ENCODE measurements at regions not wholly inside any gene's neighbourhood (a gene's known extent, or its start where the extent isn't known, plus 50 kb on each side); places are given as distances from the start of the nearest gene placed in this dataset.
A peak's percentile ranks its signal among the peaks of the same experiment; 100 is the strongest.

DNA sequence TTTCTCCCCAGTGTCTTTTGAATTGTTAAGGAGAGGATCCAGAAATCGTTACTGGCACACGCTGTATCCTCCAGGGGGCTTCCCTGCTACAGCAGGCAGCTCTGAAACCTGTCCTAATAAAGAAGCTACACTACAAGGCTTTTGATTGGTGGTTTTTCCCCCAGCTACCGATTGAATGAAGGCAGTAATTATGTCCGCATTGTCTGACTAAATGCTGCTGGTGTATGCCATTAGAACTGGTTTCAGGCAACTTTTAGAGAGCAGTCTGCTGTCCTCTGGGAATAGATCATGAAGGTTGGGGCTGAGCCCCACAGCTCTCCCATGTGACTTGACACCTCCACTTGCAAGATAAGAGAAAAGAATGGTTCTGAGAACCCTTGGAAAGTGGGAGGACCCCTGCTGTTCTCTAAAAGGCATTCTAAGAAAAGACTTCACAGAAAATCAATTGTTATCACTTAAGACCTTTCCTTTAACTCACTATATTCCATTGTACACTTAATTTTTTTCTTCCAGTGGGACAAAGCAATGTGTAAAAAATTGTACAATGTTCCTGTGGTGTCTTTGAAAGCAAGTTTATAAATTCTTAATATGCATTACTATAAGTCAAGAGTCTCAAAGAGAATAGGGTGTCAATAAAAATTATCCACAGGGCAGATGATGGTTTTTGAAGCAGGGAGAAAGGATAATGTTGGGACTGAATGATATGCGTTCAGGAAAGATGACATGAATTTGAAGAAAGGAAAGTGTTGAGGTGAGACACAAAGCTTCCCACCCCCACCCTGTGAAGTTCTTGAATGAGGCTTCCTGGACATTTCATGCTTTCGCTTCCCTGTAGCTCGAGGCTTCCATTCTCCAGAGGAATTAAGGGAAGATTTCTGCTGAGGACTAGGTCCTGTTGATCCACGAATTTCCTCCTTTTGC lies 53.0 kb upstream of the DAZL start:
- Histone ChIP-seq H3K27ac (no peak overlapping the region), H3K36me3 (no peaks in the 10 kb centered on the region), H3K4me1 (no peaks in the 10 kb centered on the region), H3K27me3 (no peaks in the 10 kb centered on the region), H3K4me3 (no peak overlapping the region), H4K20me1 (no peaks in the 10 kb centered on the region), H3K9ac (no peak overlapping the region), H3K4me2 (no peak overlapping the region), H3K9me3 (replicated peaks in 1 of 11) (peaks cover 4 to 15% (median 9%) of the 10 kb centered on the region in 11 experiments; a peak in 10 of 22 replicates)
- no peak for TF ChIP-seq Cebpa-rat (IDR thresholded peaks at IDR 0.05)

DNA sequence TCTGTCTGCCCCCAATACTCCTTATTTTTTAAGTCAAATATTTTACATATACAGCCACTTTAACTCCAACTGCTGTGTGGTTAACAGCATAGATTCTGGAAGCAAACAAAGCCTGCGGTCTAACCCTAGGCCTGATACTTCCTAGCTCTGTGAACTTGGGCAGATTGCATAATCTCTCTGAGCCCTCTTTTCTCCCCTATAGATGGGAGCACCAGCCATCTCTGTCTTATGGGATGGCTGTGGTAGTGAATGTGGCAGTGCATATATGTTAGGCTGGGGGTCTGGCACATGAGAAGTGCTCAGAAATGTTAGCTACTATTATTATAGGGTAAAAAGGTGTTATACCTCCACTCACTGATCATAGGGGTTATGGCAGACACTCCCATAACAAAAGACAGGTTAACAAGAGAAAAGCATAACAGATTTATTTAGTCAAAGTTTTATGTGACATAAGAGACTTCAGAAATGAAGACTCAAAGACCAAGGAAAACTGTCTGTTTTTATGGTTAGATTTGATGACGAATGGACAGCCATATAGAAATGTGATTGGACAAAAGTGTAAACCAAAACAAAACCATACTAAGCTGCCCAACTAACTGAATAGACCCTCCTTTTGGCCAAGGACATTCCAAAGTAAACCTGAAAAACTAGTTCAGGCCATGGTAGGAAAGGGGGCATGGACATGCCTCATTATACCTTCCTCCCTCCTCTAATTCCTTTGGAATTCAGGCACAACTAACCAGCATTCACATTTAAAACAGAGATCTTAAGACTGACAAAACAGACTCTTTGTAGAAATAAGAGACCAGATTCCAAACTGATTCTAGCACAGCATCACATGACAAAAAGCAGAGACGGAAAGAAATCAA lies 53.9 kb upstream of the DAZL start:
- Histone ChIP-seq H3K9ac (no peak overlapping the region), H3K27me3 (no peaks in the 10 kb centered on the region), H4K20me1 (no peaks in the 10 kb centered on the region), H3K4me1 (no peaks in the 10 kb centered on the region), H3K4me2 (no peak overlapping the region), H3K4me3 (no peak overlapping the region), H3K36me3 (no peaks in the 10 kb centered on the region), H3K9me3 (replicated peaks in 1 of 11) (peaks cover 4 to 15% (median 9%) of the 10 kb centered on the region in 11 experiments; a peak in 10 of 22 replicates), H3K27ac (no peak overlapping the region)
- TF ChIP-seq Cebpa-rat (IDR thresholded peaks at IDR 0.05) = no peak

DNA sequence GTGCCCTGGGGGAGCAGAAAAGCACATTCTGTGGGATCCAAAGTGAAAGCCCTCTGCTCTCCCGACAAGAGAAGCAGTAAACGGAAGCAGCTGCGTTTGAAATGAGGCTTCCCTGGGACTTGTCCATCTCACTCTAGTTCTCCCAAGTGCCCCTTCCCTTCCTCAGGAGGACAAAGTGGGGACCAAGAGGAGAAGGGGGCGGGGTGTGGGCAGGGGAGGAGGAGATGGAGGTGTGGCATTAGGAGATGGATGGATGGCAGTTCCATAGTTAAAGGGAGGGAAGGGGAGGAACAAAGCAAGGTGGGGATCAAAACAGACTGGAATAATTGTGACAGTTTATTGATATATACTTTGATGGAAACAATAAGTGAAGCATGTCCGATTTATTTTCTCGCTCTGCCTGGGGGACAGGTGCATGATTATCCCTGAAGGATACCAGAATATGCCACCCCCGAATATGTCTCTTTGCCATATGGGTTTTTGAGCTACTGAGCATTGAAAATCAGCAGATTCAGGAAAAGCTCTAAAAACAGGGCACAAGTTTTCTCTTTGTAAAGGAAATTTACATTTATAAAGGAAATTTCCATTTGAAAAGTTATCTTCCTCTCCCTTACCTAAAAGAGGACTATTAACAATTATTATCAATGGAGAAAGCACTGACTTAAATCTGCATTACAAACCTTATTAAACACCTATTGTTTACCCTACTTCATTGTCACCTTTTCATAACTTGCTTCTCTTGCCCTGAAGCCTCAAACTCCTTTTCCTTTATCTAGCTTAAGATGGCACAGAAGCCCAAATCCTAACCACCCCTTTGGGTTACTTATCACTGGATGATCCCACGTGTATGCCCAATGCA lies 58.9 kb upstream of the DAZL start:
- no peaks in the 10 kb centered on the region for H3K27me3 ChIP-seq
- peaks cover 4 to 15% (median 9%) of the 10 kb centered on the region in 11 experiments; a peak in 10 of 22 replicates for H3K9me3 ChIP-seq (replicated peaks in 1 of 11)
- H3K4me3 ChIP-seq = no peak overlapping the region
- 0 out of 22 replicates have a peak overlapping the region, but pooled peaks of 1 of the 11 experiments have one; percentile 6 for H3K4me2 ChIP-seq
- H4K20me1 ChIP-seq = no peaks in the 10 kb centered on the region
- H3K36me3 ChIP-seq = no peaks in the 10 kb centered on the region
- no peak for TF ChIP-seq Cebpa-rat (IDR thresholded peaks at IDR 0.05)
- H3K27ac ChIP-seq = no peak overlapping the region
- H3K4me1 ChIP-seq = peaks cover 3 to 15% (median 12%) of the 10 kb centered on the region in 10 experiments; a peak in 16 of 20 replicates
- no peak overlapping the region for H3K9ac ChIP-seq

DNA sequence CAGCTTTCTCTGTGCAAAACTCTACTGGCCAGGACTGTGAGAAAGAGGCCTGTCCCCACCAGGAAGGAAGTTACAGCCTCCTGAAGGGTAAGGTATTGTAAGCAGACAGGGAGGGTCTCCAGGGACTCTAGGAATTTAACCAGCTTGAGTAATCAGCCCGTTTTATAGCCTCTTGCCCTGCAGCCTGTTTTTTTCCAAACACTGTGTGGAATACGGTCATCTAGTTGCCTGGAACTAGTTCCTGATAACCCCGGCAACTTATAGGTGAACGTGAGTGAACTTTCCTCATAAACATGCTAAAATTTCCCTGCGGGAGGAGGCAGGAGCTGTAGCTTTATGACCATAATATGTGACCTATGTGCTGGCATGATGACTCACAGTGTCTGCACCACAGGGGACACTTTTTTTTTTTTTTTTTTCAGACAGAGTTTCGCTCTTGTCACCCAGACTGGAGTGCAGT lies 60.1 kb upstream of the DAZL start:
- Histone ChIP-seq H3K36me3 (no peaks in the 10 kb centered on the region), H3K4me3 (no peak overlapping the region), H3K9me3 (replicated peaks in 1 of 11) (peaks cover 4 to 15% (median 9%) of the 10 kb centered on the region in 11 experiments; a peak in 10 of 22 replicates), H3K27ac (peak overlapping the region in 2 of 11 experiments; percentile 5 to 15; a peak in 2 of 22 replicates), H3K4me1 (peaks cover 3 to 15% (median 12%) of the 10 kb centered on the region in 10 experiments; a peak in 16 of 20 replicates), H4K20me1 (no peaks in the 10 kb centered on the region), H3K4me2 (peak overlapping the region in 9 of 11 experiments; percentile 26 to 62 (median 39); a peak in 17 of 22 replicates), H3K9ac (no peak overlapping the region), H3K27me3 (no peaks in the 10 kb centered on the region)
- no peak for TF ChIP-seq Cebpa-rat (IDR thresholded peaks at IDR 0.05)

DNA sequence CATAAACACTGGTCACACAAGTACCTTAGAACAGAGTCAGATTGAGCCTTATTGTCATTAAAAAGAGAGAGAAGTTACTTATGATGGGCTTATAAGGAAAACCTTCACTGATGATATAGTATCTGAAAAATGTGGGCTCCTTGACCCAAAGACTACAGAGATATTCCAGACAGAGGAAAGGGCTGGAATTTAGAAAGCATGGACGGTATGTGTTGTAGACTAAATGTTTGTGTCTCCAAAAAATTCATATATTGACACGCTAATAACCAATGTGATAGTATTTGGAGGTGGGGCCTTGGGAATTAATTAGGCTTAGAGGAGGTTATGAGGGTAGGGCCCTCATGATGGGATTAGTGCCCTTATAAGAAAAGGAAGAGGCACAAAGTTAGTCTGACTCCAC lies 61.0 kb upstream of the DAZL start:
- H3K4me3 ChIP-seq = no peak overlapping the region
- H3K4me1 ChIP-seq = peaks cover 3 to 15% (median 12%) of the 10 kb centered on the region in 10 experiments; a peak in 16 of 20 replicates
- TF ChIP-seq Cebpa-rat (IDR thresholded peaks at IDR 0.05) = no peak
- no peaks in the 10 kb centered on the region for H3K36me3 ChIP-seq
- no peak overlapping the region for H3K9ac ChIP-seq
- no peaks in the 10 kb centered on the region for H3K27me3 ChIP-seq
- no peaks in the 10 kb centered on the region for H4K20me1 ChIP-seq
- H3K4me2 ChIP-seq = no peak overlapping the region
- no peak overlapping the region for H3K27ac ChIP-seq
- peaks cover 4 to 11% (median 8%) of the 10 kb centered on the region in 11 experiments; a peak in 10 of 22 replicates for H3K9me3 ChIP-seq (replicated peaks in 1 of 11)

DNA sequence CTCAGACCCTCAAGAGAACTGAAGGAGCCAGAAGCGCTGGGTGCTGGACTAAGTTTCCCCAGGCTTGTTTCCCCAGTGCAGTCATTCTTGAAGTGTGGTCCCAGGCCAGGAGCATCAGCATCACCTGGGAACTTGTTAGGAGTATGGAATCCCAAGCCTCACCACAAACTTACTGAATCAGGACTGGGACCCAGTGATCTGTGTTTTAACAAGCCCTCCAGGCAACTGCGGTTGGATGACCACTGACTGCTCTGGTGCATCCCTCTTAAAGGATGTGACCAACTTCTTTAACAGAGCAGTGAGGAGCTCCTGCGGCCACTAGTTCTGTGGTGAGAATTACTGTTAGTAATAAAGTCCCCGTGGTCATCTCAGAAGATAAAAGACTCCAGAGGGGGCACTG lies 62.4 kb upstream of the DAZL start:
- Histone ChIP-seq H3K4me1 (peaks cover 3 to 15% (median 12%) of the 10 kb centered on the region in 10 experiments; a peak in 16 of 20 replicates), H3K27ac (no peak overlapping the region), H3K9ac (no peak overlapping the region), H4K20me1 (no peaks in the 10 kb centered on the region), H3K9me3 (replicated peaks in 1 of 11) (no peaks in the 10 kb centered on the region), H3K27me3 (no peaks in the 10 kb centered on the region), H3K36me3 (no peaks in the 10 kb centered on the region), H3K4me2 (no peak overlapping the region), H3K4me3 (no peak overlapping the region)
- no peak for TF ChIP-seq Cebpa-rat (IDR thresholded peaks at IDR 0.05)

DNA sequence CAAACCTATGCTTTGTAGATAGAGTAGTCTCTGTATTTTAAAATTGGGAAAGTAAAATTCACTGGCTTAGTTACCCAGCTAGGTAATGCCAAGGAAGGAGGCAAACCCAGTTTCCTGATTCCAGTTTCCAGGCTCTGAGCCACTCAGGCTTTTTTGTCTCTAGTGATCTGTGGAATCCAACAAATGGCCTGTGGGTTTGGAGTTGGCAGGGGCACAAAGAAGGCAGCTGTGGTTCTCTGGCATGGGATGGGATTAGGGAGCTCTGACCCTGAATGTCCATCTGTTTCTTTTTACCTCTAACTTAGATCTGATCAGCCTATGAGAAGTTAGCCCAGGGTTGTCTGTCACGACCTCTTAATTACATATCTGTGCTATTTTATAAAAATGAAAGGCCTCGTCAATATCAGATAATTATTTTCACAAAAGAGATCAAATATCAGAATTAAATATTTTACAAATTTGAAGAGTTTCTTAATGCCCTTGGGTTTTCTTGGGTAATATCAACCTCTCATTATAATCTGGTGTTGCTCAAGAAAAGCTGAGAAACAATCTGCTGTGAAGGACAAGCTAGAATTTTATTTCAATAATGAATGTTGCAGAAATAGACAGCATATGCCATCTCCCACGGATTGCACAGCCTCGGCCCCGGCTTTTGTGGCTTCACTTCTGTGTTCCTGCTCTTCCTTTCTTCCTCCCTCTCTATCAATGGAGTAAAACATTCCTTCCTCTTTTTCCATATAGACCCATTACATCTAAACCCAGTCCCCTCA lies 63.7 kb upstream of the DAZL start:
- H3K4me3 ChIP-seq = no peak overlapping the region
- no peak overlapping the region for H3K4me2 ChIP-seq
- no peaks in the 10 kb centered on the region for H4K20me1 ChIP-seq
- H3K27ac ChIP-seq = no peak overlapping the region
- no peaks in the 10 kb centered on the region for H3K27me3 ChIP-seq
- peaks cover 3 to 15% (median 12%) of the 10 kb centered on the region in 10 experiments; a peak in 16 of 20 replicates for H3K4me1 ChIP-seq
- no peaks in the 10 kb centered on the region for H3K36me3 ChIP-seq
- H3K9ac ChIP-seq = no peak overlapping the region
- H3K9me3 ChIP-seq (replicated peaks in 1 of 11) = peaks cover 0 to under 1% (median 0%) of the 10 kb centered on the region in 11 experiments; a peak in 1 of 22 replicates
- TF ChIP-seq Cebpa-rat (IDR thresholded peaks at IDR 0.05) = no peak

DNA sequence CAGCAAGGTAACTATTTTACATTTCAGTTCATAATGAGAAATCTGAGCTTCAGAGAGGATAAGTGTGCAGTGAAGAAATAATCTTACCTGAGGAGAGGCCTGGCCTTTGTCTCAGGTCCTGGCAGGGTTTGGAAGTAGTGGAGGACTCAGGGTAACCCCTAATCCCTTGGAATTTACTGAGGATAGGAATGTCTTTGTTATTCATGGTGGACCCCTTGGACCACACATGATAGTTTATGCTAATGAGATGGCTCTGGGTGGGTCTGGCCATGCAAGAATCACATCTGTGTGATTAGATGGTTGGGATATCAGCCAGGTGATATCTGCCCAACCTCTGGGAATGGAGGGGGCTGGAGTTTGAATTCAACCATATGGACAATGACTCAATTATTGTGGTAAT lies 65.0 kb upstream of the DAZL start:
- Histone ChIP-seq H3K4me1 (peaks cover 2 to 8% (median 6%) of the 10 kb centered on the region in 10 experiments; a peak in 16 of 20 replicates), H3K9ac (no peak overlapping the region), H3K27ac (no peak overlapping the region), H3K27me3 (no peaks in the 10 kb centered on the region), H3K36me3 (no peaks in the 10 kb centered on the region), H4K20me1 (no peaks in the 10 kb centered on the region), H3K4me3 (no peak overlapping the region), H3K4me2 (no peak overlapping the region), H3K9me3 (replicated peaks in 1 of 11) (peaks cover 6 to 13% (median 9%) of the 10 kb centered on the region in 11 experiments; a peak in 19 of 22 replicates)
- no peak for TF ChIP-seq Cebpa-rat (IDR thresholded peaks at IDR 0.05)
